GM12878 (cell line): ENCODE measurements at regions not wholly inside any gene's neighbourhood (a gene's known extent, or its start where the extent isn't known, plus 50 kb on each side); places are given as distances from the start of the nearest gene placed in this dataset.

ENCODE experiments used
- ATAC-seq: fragments of 200-7000 bp; cut with Tn5 transposase; 3 replicates; pipeline ENCODE4 v1.9.1; 2020; ENCODE audit warnings: mild to moderate bottlenecking, moderate library complexity
- BruUV-seq: library from RNA; stranded (reverse); fragments of 400-500 nt; replicated peaks from 2 replicates; lab custom pipeline; 2021; lab: Mats Ljungman, UMichigan
- CTCF ChIA-PET: fragments of 300-600 bp; sonication (Branson Sonifier 250); formaldehyde crosslinking; extraction: SDS; loops from one replicate; lab custom pipeline; 2021; ENCODE audit warnings: inconsistent platforms; lab: Yijun Ruan, JAX
- POLR2A ChIA-PET: fragments of 350-600 bp; formaldehyde crosslinking; extraction: SDS; loops from one replicate; lab custom pipeline; 2021; ENCODE audit warnings: inconsistent platforms; lab: Charles Lee
- RAD21 ChIA-PET: fragments of 300-600 bp; sonication (Branson Sonifier 250); formaldehyde crosslinking; loops from one replicate; lab custom pipeline; 2023; ENCODE audit warnings: antibody characterized with exemption; ENCODE audit not compliant: unreplicated experiment; lab: Charles Lee
- SMC1A ChIA-PET: fragments of 300-600 bp; sonication (Branson Sonifier 250); formaldehyde crosslinking; loops from one replicate; lab custom pipeline; 2023; ENCODE audit not compliant: unreplicated experiment, uncharacterized antibody; lab: Charles Lee
- DNase-seq: peaks from one replicate; pipeline ENCODE4 v3.0.0-alpha.2; 2011; ENCODE audit warnings: low read depth, low spot score
- FAIRE-seq: peaks from 3 replicates; lab custom pipeline; 2011; peaks lifted over from hg19 to GRCh38; lab: Jason Lieb, UNC
- H2AFZ ChIP-seq: 2 replicates; pipeline ENCODE4 v1.6.0; 2011; ENCODE audit warnings: low read depth, low read length, control low read depth; ENCODE audit not compliant: control insufficient read depth
- H3K27ac ChIP-seq: 2 replicates; pipeline ENCODE4 v1.5.1; 2011; ENCODE audit warnings: control low read depth; ENCODE audit not compliant: control insufficient read depth, insufficient read depth
- H3K27me3 ChIP-seq, 2 experiments: replicated peaks in 1 of 2; 2 replicates each; pipeline versions ENCODE4 v1.6.0 to v1.6.1; 2011; ENCODE audit warnings: low read length in 1 of 2; ENCODE audit not compliant: control insufficient read depth in 2 of 2, insufficient read depth in 2 of 2
- H3K36me3 ChIP-seq, 2 experiments: 2 replicates each; pipeline ENCODE4 v1.5.1; 2011; ENCODE audit warnings: low read length in 1 of 2; ENCODE audit not compliant: control insufficient read depth in 2 of 2, insufficient read depth in 2 of 2
- H3K4me1 ChIP-seq: 2 replicates; pipeline ENCODE4 v1.6.1; 2011; ENCODE audit warnings: mild to moderate bottlenecking, low read length, moderate library complexity, mixed read lengths; ENCODE audit not compliant: control insufficient read depth, insufficient read depth
- H3K4me2 ChIP-seq: 2 replicates; pipeline ENCODE4 v1.6.0; 2011; ENCODE audit warnings: control low read depth; ENCODE audit not compliant: control insufficient read depth, insufficient read depth
- H3K4me3 ChIP-seq: fragments of 200-600 bp; sonication (generic); 2 replicates; pipeline ENCODE4 v1.5.1; 2016
- H3K79me2 ChIP-seq: 2 replicates; pipeline ENCODE4 v1.6.0; 2011; ENCODE audit warnings: low read length; ENCODE audit not compliant: control insufficient read depth, insufficient read depth
- H3K9ac ChIP-seq: 2 replicates; pipeline ENCODE4 v1.8.0; 2011; ENCODE audit warnings: low read length, control low read depth, mixed read lengths; ENCODE audit not compliant: control insufficient read depth, insufficient read depth
- H3K9me3 ChIP-seq: replicated peaks from 3 replicates; pipeline ENCODE4 v1.5.1; 2011; ENCODE audit warnings: mild to moderate bottlenecking, low read length; ENCODE audit not compliant: control insufficient read depth, insufficient read depth
- H4K20me1 ChIP-seq: 2 replicates; pipeline ENCODE4 v1.6.0; 2011; ENCODE audit not compliant: control insufficient read depth, insufficient read depth
- DPF2 ChIP-seq: fragments of 450-650 bp; IDR thresholded peaks from 2 replicates; pipeline ENCODE4 v1.6.1; 2017; ENCODE audit warnings: mild to moderate bottlenecking
- ESRRA ChIP-seq: IDR thresholded peaks from 2 replicates; pipeline ENCODE4 v1.6.1; 2012; ENCODE audit warnings: mild to moderate bottlenecking, low read length, improper control_type of control experiment
- IRF5 ChIP-seq: fragments of 450-650 bp; IDR thresholded peaks from 2 replicates; pipeline ENCODE4 v1.6.1; 2017; ENCODE audit warnings: borderline replicate concordance
- JUNB ChIP-seq: IDR thresholded peaks from 2 replicates; pipeline ENCODE4 v1.6.1; 2016; ENCODE audit warnings: antibody characterized with exemption, mild to moderate bottlenecking
- NFXL1 ChIP-seq: fragments of 450-650 bp; IDR thresholded peaks from 2 replicates; pipeline ENCODE4 v1.6.1; 2017; ENCODE audit warnings: antibody characterized with exemption, mild to moderate bottlenecking, borderline replicate concordance
- NFYA ChIP-seq: IDR thresholded peaks from 2 replicates; pipeline ENCODE4 v1.6.1; 2011; ENCODE audit warnings: low read depth, mild to moderate bottlenecking, low read length, improper control_type of control experiment, borderline replicate concordance
- POLR2A ChIP-seq: IDR thresholded peaks from 2 replicates; pipeline ENCODE4 v1.6.1; 2011; ENCODE audit warnings: low read depth, mild to moderate bottlenecking, low read length
- PRDM15 ChIP-seq: fragments of 450-650 bp; formaldehyde crosslinking; IDR thresholded peaks from 2 replicates; pipeline ENCODE4 v1.4.0; 2020; ENCODE audit warnings: mild to moderate bottlenecking, moderate library complexity
- SP1 ChIP-seq: IDR thresholded peaks from one replicate; pipeline ENCODE4 v1.6.1; 2011; ENCODE audit warnings: low read depth, low read length
- TCF7 ChIP-seq: IDR thresholded peaks from 2 replicates; pipeline ENCODE4 v1.6.1; 2014; ENCODE audit warnings: antibody characterized with exemption, borderline replicate concordance
- in situ Hi-C: fragments of 300-500 bp; cut with MboI; formaldehyde crosslinking; loops from 9 replicates; pipeline ENCODE4 v1.14.3; 2018; ENCODE audit warnings: mixed read lengths
- intact Hi-C: fragments of 100-400 bp; cut with micrococcal nuclease; formaldehyde crosslinking; loops from one replicate; pipeline ENCODE4 v1.14.2; 2022; ENCODE audit not compliant: unreplicated experiment

DNA sequence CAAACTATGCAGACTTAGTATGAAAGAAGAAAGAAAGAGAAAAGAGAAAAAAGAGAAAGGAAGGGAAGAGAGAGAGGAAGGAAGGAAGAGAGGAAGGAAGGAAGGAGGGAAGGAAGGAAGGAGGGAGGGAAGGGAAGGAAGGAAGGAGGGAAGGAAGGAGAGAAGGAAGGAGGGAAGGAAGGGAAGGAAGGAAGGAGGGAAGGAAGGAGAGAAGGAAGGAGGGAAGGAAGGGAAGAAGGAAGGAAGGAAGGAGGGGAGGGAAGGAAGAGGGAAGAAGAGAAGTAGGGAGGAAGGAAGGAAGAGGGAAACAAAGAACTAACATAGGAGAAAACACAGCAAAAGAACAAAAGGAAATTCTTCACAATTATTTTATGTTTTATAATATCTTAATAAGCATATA, 502.1 kb downstream of the SOX6 start:
- H3K9ac ChIP-seq = no peak overlapping the region
- no peak overlapping the region for H3K4me3 ChIP-seq
- BruUV-seq = no TSS peak
- H3K4me2 ChIP-seq = no peak overlapping the region
- no peaks in the 10 kb centered on the region for H3K4me1 ChIP-seq
- SMC1A ChIA-PET = interaction anchor here (0.6 to 1.3 kb wide), 3 partner anchors 34 to 426 kb away, joined by 3 read pairs; no protein-coding TSS in a partner anchor
- no peaks in the 10 kb centered on the region for H3K9me3 ChIP-seq
- in situ Hi-C loops = no loop called here
- no peak overlapping the region for H2AFZ ChIP-seq
- H3K27ac ChIP-seq = no peak overlapping the region
- CTCF ChIA-PET = interaction anchor here (1.3 kb wide), 1 partner anchor 186 kb away, joined by 7 read pairs; no protein-coding TSS in a partner anchor
- DNase-seq (no peak), ATAC-seq (no peak), FAIRE-seq (no peak)
- H3K36me3 ChIP-seq = no peaks in the 10 kb centered on the region
- H3K79me2 ChIP-seq = no peaks in the 10 kb centered on the region
- RAD21 ChIA-PET = no interaction called here
- POLR2A ChIA-PET = no interaction called here
- no peaks in the 10 kb centered on the region for H3K27me3 ChIP-seq
- intact Hi-C loops = no loop called here
- TF ChIP-seq PRDM15 (CRISPR knock-in tag) (no peak), NFYA (no peak), ESRRA (no peak), NFXL1 (no peak), POLR2A (no peak), SP1 (no peak), JUNB (no peak), TCF7 (no peak), DPF2 (no peak), IRF5 (no peak)
- H4K20me1 ChIP-seq = no peaks in the 10 kb centered on the region
